PC-3 (cell line): ENCODE measurements at regions not wholly inside any gene's neighbourhood (a gene's known extent, or its start where the extent isn't known, plus 50 kb on each side); places are given as distances from the start of the nearest gene placed in this dataset.
A peak's percentile ranks its signal among the peaks of the same experiment; 100 is the strongest.

Experiments
- ATAC-seq: fragments of 200-7000 bp; cut with Tn5 transposase; 2 replicates; pipeline ENCODE4 v1.9.1; 2020; ENCODE audit warnings: mild to moderate bottlenecking, moderate library complexity
- BruUV-seq: library from RNA; stranded (reverse); fragments of 400-500 nt; replicated peaks from 2 replicates; lab custom pipeline; 2021; lab: Mats Ljungman, UMichigan
- CTCF ChIA-PET: fragments of 300-600 bp; sonication (Branson Sonifier 250); formaldehyde crosslinking; loops from one replicate; lab custom pipeline; 2022; ENCODE audit warnings: antibody characterized with exemption; lab: Charles Lee
- POLR2A ChIA-PET: fragments of 300-600 bp; sonication (Branson Sonifier 250); formaldehyde crosslinking; loops from one replicate; lab custom pipeline; 2022; ENCODE audit warnings: antibody characterized with exemption; ENCODE audit not compliant: unreplicated experiment; lab: Charles Lee
- DNase-seq: peaks from one replicate; pipeline ENCODE4 v3.0.0-alpha.2; 2015
- H2AFZ ChIP-seq: fragments of 300-600 bp; sonication (generic); 2 replicates; pipeline ENCODE4 v1.6.0; 2016; ENCODE audit warnings: antibody characterized with exemption, low read length
- H3F3A ChIP-seq: fragments of 300-600 bp; sonication (generic); one replicate; pipeline ENCODE4 v1.6.0; 2017; ENCODE audit warnings: antibody characterized with exemption, low read length, control low read depth, mild to moderate bottlenecking; ENCODE audit not compliant: unreplicated experiment
- H3K27ac ChIP-seq: fragments of 300-600 bp; sonication (generic); 2 replicates; pipeline ENCODE4 v1.5.1; 2016; ENCODE audit warnings: mild to moderate bottlenecking, low read length
- H3K27me3 ChIP-seq: fragments of 300-600 bp; sonication (generic); 2 replicates; pipeline ENCODE4 v1.6.1; 2016; ENCODE audit warnings: low read length, mixed read lengths
- H3K36me3 ChIP-seq: fragments of 300-600 bp; sonication (generic); 2 replicates; pipeline ENCODE4 v1.6.1; 2016; ENCODE audit warnings: low read depth, mixed run types, low read length, mixed read lengths
- H3K4me1 ChIP-seq: fragments of 300-600 bp; sonication (generic); 2 replicates; pipeline ENCODE4 v1.5.1; 2016; ENCODE audit warnings: low read length; ENCODE audit not compliant: insufficient read depth
- H3K4me2 ChIP-seq: fragments of 300-600 bp; sonication (generic); 2 replicates; pipeline ENCODE4 v1.6.0; 2016; ENCODE audit warnings: low read length
- H3K4me3 ChIP-seq: fragments of 300-600 bp; sonication (generic); 2 replicates; pipeline ENCODE4 v1.5.1; 2016; ENCODE audit warnings: mild to moderate bottlenecking, low read length, mixed read lengths
- H3K79me2 ChIP-seq: fragments of 300-600 bp; sonication (generic); 2 replicates; pipeline ENCODE4 v1.6.1; 2017; ENCODE audit warnings: low read length, mixed read lengths
- H3K9ac ChIP-seq: fragments of 300-600 bp; sonication (generic); 2 replicates; pipeline ENCODE4 v1.6.0; 2016; ENCODE audit warnings: mild to moderate bottlenecking, low read length
- H3K9me2 ChIP-seq: fragments of 300-600 bp; sonication (generic); replicated peaks from 2 replicates; pipeline ENCODE4 v1.6.1; 2016; ENCODE audit warnings: mixed run types, low read length, mixed read lengths
- H3K9me3 ChIP-seq: fragments of 300-600 bp; sonication (generic); 2 replicates; pipeline ENCODE4 v1.6.1; 2016; ENCODE audit warnings: low read length, mixed read lengths
- H4K20me1 ChIP-seq: fragments of 300-600 bp; sonication (generic); 2 replicates; pipeline ENCODE4 v1.6.1; 2016; ENCODE audit warnings: low read length, mixed read lengths
- EZH2 ChIP-seq: fragments of 300-600 bp; sonication (generic); IDR thresholded peaks from one replicate; pipeline ENCODE4 v1.6.1; 2017; ENCODE audit warnings: antibody characterized with exemption, mild to moderate bottlenecking, low read length; ENCODE audit not compliant: unreplicated experiment
- EZH2phosphoT487 ChIP-seq: fragments of 300-600 bp; sonication (generic); IDR thresholded peaks from 2 replicates; pipeline ENCODE4 v1.6.1; 2018; ENCODE audit warnings: mild to moderate bottlenecking, antibody characterized with exemption, low read length, borderline replicate concordance
- intact Hi-C: fragments of 100-400 bp; cut with micrococcal nuclease; formaldehyde crosslinking; loops from 2 replicates; pipeline ENCODE4 v1.9.0; 2023
- TF ChIP-seq, protein P1 (sequence below): fragments of 300-600 bp; sonication (generic); conservative IDR thresholded peaks from 2 replicates; pipeline ENCODE4 v1.5.1; 2017; ENCODE audit warnings: antibody characterized with exemption, low read depth, mild to moderate bottlenecking, low read length

DNA sequence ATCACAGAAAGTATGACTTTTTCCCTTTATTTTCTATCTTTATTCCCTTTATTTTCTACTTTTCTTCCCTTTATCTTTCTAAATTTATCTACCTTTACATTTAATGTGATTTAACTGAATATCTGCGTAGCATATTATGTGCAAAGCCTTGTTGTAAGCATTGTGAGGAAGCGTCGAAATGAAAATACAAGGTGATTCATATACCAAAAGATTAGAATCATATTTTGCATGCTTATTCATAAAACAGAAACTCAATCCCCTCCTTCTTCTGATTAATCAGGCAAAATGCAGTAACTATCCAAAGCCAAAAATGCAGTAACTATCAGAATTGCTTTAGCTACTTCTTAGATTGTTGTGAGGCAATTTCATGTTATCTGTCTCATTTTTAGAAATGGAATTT is 393.0 kb downstream of the CDH19 start:
- H3K4me3 ChIP-seq = no peak overlapping the region
- H3K36me3 ChIP-seq = no peaks in the 10 kb centered on the region
- no TSS peak for BruUV-seq
- no peak overlapping the region for H2AFZ ChIP-seq
- H4K20me1 ChIP-seq = no peaks in the 10 kb centered on the region
- no peak overlapping the region for H3K27ac ChIP-seq
- TF ChIP-seq EZH2 (no peak), EZH2phosphoT487 (no peak)
- TF ChIP-seq, protein P1, sequence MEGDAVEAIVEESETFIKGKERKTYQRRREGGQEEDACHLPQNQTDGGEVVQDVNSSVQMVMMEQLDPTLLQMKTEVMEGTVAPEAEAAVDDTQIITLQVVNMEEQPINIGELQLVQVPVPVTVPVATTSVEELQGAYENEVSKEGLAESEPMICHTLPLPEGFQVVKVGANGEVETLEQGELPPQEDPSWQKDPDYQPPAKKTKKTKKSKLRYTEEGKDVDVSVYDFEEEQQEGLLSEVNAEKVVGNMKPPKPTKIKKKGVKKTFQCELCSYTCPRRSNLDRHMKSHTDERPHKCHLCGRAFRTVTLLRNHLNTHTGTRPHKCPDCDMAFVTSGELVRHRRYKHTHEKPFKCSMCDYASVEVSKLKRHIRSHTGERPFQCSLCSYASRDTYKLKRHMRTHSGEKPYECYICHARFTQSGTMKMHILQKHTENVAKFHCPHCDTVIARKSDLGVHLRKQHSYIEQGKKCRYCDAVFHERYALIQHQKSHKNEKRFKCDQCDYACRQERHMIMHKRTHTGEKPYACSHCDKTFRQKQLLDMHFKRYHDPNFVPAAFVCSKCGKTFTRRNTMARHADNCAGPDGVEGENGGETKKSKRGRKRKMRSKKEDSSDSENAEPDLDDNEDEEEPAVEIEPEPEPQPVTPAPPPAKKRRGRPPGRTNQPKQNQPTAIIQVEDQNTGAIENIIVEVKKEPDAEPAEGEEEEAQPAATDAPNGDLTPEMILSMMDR = no peak
- no peaks in the 10 kb centered on the region for H3K9me3 ChIP-seq
- no peaks in the 10 kb centered on the region for H3K79me2 ChIP-seq
- no peaks in the 10 kb centered on the region for H3K27me3 ChIP-seq
- H3K4me1 ChIP-seq = no peaks in the 10 kb centered on the region
- DNase-seq (peak; percentile 32), ATAC-seq (peak; percentile 80)
- H3F3A ChIP-seq = no peaks in the 10 kb centered on the region
- ChIA-PET POLR2A (interaction anchor here (0.7 kb wide), 1 partner anchor 447 kb away, joined by 4 read pairs; no protein-coding TSS in a partner anchor), CTCF (no interaction called here)
- H3K9me2 ChIP-seq = no peaks in the 10 kb centered on the region
- intact Hi-C loops = no loop called here
- H3K9ac ChIP-seq = no peak overlapping the region
- no peak overlapping the region for H3K4me2 ChIP-seq

DNA sequence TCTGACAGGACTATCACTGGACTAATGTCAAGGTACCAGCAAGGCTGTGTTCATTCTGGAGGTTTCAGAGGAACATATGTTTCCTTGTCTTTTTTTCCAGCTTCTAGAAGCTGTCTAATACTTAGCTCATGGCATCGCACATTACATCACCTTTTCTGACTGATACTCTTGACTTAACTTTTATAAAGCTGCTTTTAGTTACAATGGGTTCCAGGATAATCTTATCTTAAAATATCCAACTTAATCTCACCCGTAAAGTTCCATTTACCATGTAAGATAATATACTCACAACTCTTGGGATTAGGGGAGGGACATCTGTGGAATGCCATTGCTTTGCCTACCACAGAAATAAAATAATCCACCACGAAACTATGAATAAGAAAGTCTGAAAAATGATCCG is 394.2 kb downstream of the CDH19 start:
- no peak for TF ChIP-seq EZH2
- TF ChIP-seq EZH2phosphoT487 = no peak
- TF ChIP-seq, protein P1 = no peak
- ATAC-seq = no peak
- Histone ChIP-seq H4K20me1 (no peaks in the 10 kb centered on the region), H3K36me3 (no peaks in the 10 kb centered on the region), H3F3A (no peaks in the 10 kb centered on the region), H2AFZ (no peak overlapping the region), H3K9me3 (no peaks in the 10 kb centered on the region), H3K9me2 (no peaks in the 10 kb centered on the region), H3K9ac (no peak overlapping the region), H3K27me3 (no peaks in the 10 kb centered on the region), H3K4me2 (no peak overlapping the region), H3K4me1 (no peaks in the 10 kb centered on the region), H3K4me3 (no peak overlapping the region), H3K27ac (no peak overlapping the region), H3K79me2 (no peaks in the 10 kb centered on the region)
- DNase-seq = no peak
- ChIA-PET CTCF (no interaction called here), POLR2A (interaction anchor here (0.7 kb wide), 1 partner anchor 11 kb away, joined by 4 read pairs; no protein-coding TSS in a partner anchor)
- intact Hi-C loops = no loop called here
- no TSS peak for BruUV-seq

DNA sequence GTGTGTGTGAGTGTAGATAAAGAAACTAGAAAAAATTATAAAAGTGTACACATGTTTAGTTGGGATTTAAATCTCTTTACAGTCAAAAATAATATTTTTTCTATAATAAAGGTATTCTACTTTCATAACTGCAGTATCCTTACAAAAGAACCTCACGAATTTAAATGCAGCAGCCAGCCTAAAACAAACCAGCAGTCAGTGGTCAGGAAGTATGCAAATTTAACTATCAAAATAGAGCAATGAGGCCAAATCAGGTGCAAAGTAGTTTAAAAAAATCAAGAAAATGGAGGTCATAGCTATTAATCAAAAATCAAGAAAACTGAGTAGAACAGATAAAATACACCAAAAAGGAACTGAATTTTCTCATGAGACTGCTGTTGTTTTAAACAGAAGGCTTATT is 407.1 kb downstream of the CDH19 start:
- no peak overlapping the region for H3K4me2 ChIP-seq
- no peak for DNase-seq
- no TSS peak for BruUV-seq
- no peak overlapping the region for H3K4me3 ChIP-seq
- no peak overlapping the region for H3K27ac ChIP-seq
- no peaks in the 10 kb centered on the region for H3K36me3 ChIP-seq
- ATAC-seq = no peak
- no peaks in the 10 kb centered on the region for H3K79me2 ChIP-seq
- H3K9me3 ChIP-seq = no peaks in the 10 kb centered on the region
- H3K9ac ChIP-seq = no peak overlapping the region
- no peak overlapping the region for H2AFZ ChIP-seq
- H4K20me1 ChIP-seq = no peaks in the 10 kb centered on the region
- POLR2A ChIA-PET = no interaction called here
- no peaks in the 10 kb centered on the region for H3F3A ChIP-seq
- no peak for TF ChIP-seq EZH2phosphoT487
- TF ChIP-seq EZH2 = no peak
- TF ChIP-seq, protein P1 = no peak
- CTCF ChIA-PET = no interaction called here
- no peaks in the 10 kb centered on the region for H3K27me3 ChIP-seq
- H3K4me1 ChIP-seq = no peaks in the 10 kb centered on the region
- intact Hi-C loops = no loop called here
- H3K9me2 ChIP-seq = no peaks in the 10 kb centered on the region
